GM12878 (cell line): ENCODE measurements at regions not wholly inside any gene's neighbourhood (a gene's known extent, or its start where the extent isn't known, plus 50 kb on each side); places are given as distances from the start of the nearest gene placed in this dataset.
"Not testable (repeated sequence)": the region's sequence is repeated elsewhere in the genome, so short reads cannot be mapped to it uniquely, and the experiment has no call there.

Experiments used
- ATAC-seq: fragments of 200-7000 bp; cut with Tn5 transposase; 3 replicates; pipeline ENCODE4 v1.9.1; 2020; ENCODE audit warnings: mild to moderate bottlenecking, moderate library complexity
- BruUV-seq: library from RNA; stranded (reverse); fragments of 400-500 nt; replicated peaks from 2 replicates; lab custom pipeline; 2021; lab: Mats Ljungman, UMichigan
- CTCF ChIA-PET: fragments of 300-600 bp; sonication (Branson Sonifier 250); formaldehyde crosslinking; extraction: SDS; loops from one replicate; lab custom pipeline; 2021; ENCODE audit warnings: inconsistent platforms; lab: Yijun Ruan, JAX
- POLR2A ChIA-PET: fragments of 350-600 bp; formaldehyde crosslinking; extraction: SDS; loops from one replicate; lab custom pipeline; 2021; ENCODE audit warnings: inconsistent platforms; lab: Charles Lee
- RAD21 ChIA-PET: fragments of 300-600 bp; sonication (Branson Sonifier 250); formaldehyde crosslinking; loops from one replicate; lab custom pipeline; 2023; ENCODE audit warnings: antibody characterized with exemption; ENCODE audit not compliant: unreplicated experiment; lab: Charles Lee
- SMC1A ChIA-PET: fragments of 300-600 bp; sonication (Branson Sonifier 250); formaldehyde crosslinking; loops from one replicate; lab custom pipeline; 2023; ENCODE audit not compliant: unreplicated experiment, uncharacterized antibody; lab: Charles Lee
- DNase-seq: peaks from one replicate; pipeline ENCODE4 v3.0.0-alpha.2; 2011; ENCODE audit warnings: low read depth, low spot score
- FAIRE-seq: peaks from 3 replicates; lab custom pipeline; 2011; peaks lifted over from hg19 to GRCh38; lab: Jason Lieb, UNC
- H2AFZ ChIP-seq: 2 replicates; pipeline ENCODE4 v1.6.0; 2011; ENCODE audit warnings: low read depth, low read length, control low read depth; ENCODE audit not compliant: control insufficient read depth
- H3K27ac ChIP-seq: 2 replicates; pipeline ENCODE4 v1.5.1; 2011; ENCODE audit warnings: control low read depth; ENCODE audit not compliant: control insufficient read depth, insufficient read depth
- H3K27me3 ChIP-seq, 2 experiments: replicated peaks in 1 of 2; 2 replicates each; pipeline versions ENCODE4 v1.6.0 to v1.6.1; 2011; ENCODE audit warnings: low read length in 1 of 2; ENCODE audit not compliant: control insufficient read depth in 2 of 2, insufficient read depth in 2 of 2
- H3K36me3 ChIP-seq, 2 experiments: 2 replicates each; pipeline ENCODE4 v1.5.1; 2011; ENCODE audit warnings: low read length in 1 of 2; ENCODE audit not compliant: control insufficient read depth in 2 of 2, insufficient read depth in 2 of 2
- H3K4me1 ChIP-seq: 2 replicates; pipeline ENCODE4 v1.6.1; 2011; ENCODE audit warnings: mild to moderate bottlenecking, low read length, moderate library complexity, mixed read lengths; ENCODE audit not compliant: control insufficient read depth, insufficient read depth
- H3K4me2 ChIP-seq: 2 replicates; pipeline ENCODE4 v1.6.0; 2011; ENCODE audit warnings: control low read depth; ENCODE audit not compliant: control insufficient read depth, insufficient read depth
- H3K4me3 ChIP-seq: fragments of 200-600 bp; sonication (generic); 2 replicates; pipeline ENCODE4 v1.5.1; 2016
- H3K79me2 ChIP-seq: 2 replicates; pipeline ENCODE4 v1.6.0; 2011; ENCODE audit warnings: low read length; ENCODE audit not compliant: control insufficient read depth, insufficient read depth
- H3K9ac ChIP-seq: 2 replicates; pipeline ENCODE4 v1.8.0; 2011; ENCODE audit warnings: low read length, control low read depth, mixed read lengths; ENCODE audit not compliant: control insufficient read depth, insufficient read depth
- H3K9me3 ChIP-seq: replicated peaks from 3 replicates; pipeline ENCODE4 v1.5.1; 2011; ENCODE audit warnings: mild to moderate bottlenecking, low read length; ENCODE audit not compliant: control insufficient read depth, insufficient read depth
- H4K20me1 ChIP-seq: 2 replicates; pipeline ENCODE4 v1.6.0; 2011; ENCODE audit not compliant: control insufficient read depth, insufficient read depth
- WGBS: methylation state at CpG from one replicate; pipeline ENCODE4 v1.1.6; 2016; ENCODE audit warnings: low lambda C conversion rate; ENCODE audit not compliant: insufficient replicate concordance, insufficient coverage; ENCODE audit errors: missing lambda C conversion rate; 5-methylcytosine and 5-hydroxymethylcytosine counted together
- in situ Hi-C: fragments of 300-500 bp; cut with MboI; formaldehyde crosslinking; loops from 9 replicates; pipeline ENCODE4 v1.14.3; 2018; ENCODE audit warnings: mixed read lengths
- intact Hi-C: fragments of 100-400 bp; cut with micrococcal nuclease; formaldehyde crosslinking; loops from one replicate; pipeline ENCODE4 v1.14.2; 2022; ENCODE audit not compliant: unreplicated experiment

GRCh38 chr2:113551637-113552318 is 53.3 kb downstream of the FOXD4L1 start:
- not testable (repeated sequence) for H3K4me3 ChIP-seq, H3K9ac ChIP-seq

GRCh38 chr2:113559820-113560219 is 61.4 kb downstream of the FOXD4L1 start:
- H3K9ac ChIP-seq, H3K79me2 ChIP-seq, CTCF ChIA-PET, H3K4me1 ChIP-seq, H3K9me3 ChIP-seq, RAD21 ChIA-PET, SMC1A ChIA-PET, H4K20me1 ChIP-seq, DNase-seq, ATAC-seq, H3K27ac ChIP-seq, H3K27me3 ChIP-seq, H3K4me2 ChIP-seq, BruUV-seq, H3K36me3 ChIP-seq, H2AFZ ChIP-seq, POLR2A ChIA-PET, intact Hi-C loops, FAIRE-seq, in situ Hi-C loops, H3K4me3 ChIP-seq: not testable (repeated sequence)
- 51% methylated on average over 2 of the region's 2 CpGs for WGBS

More at GRCh38 chr2:113551637-113552318, 53.3 kb downstream of the FOXD4L1 start:
- intact Hi-C loops, BruUV-seq, H3K4me2 ChIP-seq, H3K36me3 ChIP-seq, in situ Hi-C loops, H3K27me3 ChIP-seq, H2AFZ ChIP-seq, CTCF ChIA-PET, FAIRE-seq, H3K79me2 ChIP-seq, H4K20me1 ChIP-seq, RAD21 ChIA-PET, DNase-seq, H3K9me3 ChIP-seq, POLR2A ChIA-PET, H3K27ac ChIP-seq, H3K4me1 ChIP-seq, SMC1A ChIA-PET: not testable (repeated sequence)
- ATAC-seq, result peak; percentile 92
- WGBS, result 13% methylated on average over 11 of the region's 11 CpGs

GRCh38 chr2:113562662-113563061 is 64.2 kb downstream of the FOXD4L1 start:
- H3K79me2 ChIP-seq, H3K9ac ChIP-seq, intact Hi-C loops, RAD21 ChIA-PET, BruUV-seq, H3K36me3 ChIP-seq, SMC1A ChIA-PET, DNase-seq, H3K4me1 ChIP-seq, in situ Hi-C loops, CTCF ChIA-PET, H4K20me1 ChIP-seq, H2AFZ ChIP-seq, H3K9me3 ChIP-seq, H3K4me3 ChIP-seq, H3K27ac ChIP-seq, FAIRE-seq, H3K27me3 ChIP-seq, H3K4me2 ChIP-seq, POLR2A ChIA-PET: not testable (repeated sequence)
- peak; percentile 89 for ATAC-seq
- 0% methylated on average over 2 of the region's 2 CpGs for WGBS

GRCh38 chr2:113566674-113567480 is 60.2 kb upstream of the RABL2A start:
- H3K9me3 ChIP-seq, H3K4me1 ChIP-seq, intact Hi-C loops, H3K27ac ChIP-seq, in situ Hi-C loops, POLR2A ChIA-PET, ATAC-seq, BruUV-seq, H3K36me3 ChIP-seq, H3K9ac ChIP-seq, H2AFZ ChIP-seq, FAIRE-seq, DNase-seq, SMC1A ChIA-PET, H3K4me2 ChIP-seq, H3K79me2 ChIP-seq, H3K27me3 ChIP-seq, H4K20me1 ChIP-seq, RAD21 ChIA-PET, H3K4me3 ChIP-seq, CTCF ChIA-PET: not testable (repeated sequence)
- WGBS, result 42% methylated on average over 9 of the region's 12 CpGs
